ENCODE measurements at regions not wholly inside any gene's neighbourhood (a gene's known extent, or its start where the extent isn't known, plus 50 kb on each side); places are given as distances from the start of the nearest gene placed in this dataset.

DNA sequence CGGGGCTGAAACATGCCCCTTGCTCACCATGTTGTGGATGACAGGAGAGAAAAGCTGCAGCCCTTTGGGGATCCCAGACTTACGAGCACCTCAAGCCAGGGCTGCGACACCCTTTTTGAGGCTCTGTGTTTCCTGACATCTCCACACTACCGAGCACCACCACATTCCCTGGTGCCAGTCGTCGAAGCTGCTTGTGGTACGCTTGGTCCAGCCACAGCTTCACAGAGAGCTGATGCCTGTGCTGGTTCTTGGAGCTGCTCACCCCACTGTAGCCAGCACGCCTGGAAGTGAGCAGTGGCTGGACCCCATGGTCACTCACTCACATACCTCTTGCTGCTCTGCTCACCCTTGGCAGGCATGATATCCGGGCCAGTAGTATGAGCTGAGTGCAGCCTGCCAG lies 367.5 kb downstream of the SLITRK6 start:
- no peak overlapping the region for H3K27ac Mint-ChIP-seq
- no peaks in the 10 kb centered on the region for H3K4me1 ChIP-seq (ENCODE audit: control insufficient read depth, insufficient read depth, low read length, poor library complexity, severe bottlenecking)
- no peak overlapping the region for H3K27ac ChIP-seq (ENCODE audit: insufficient read depth, low read length, poor library complexity, severe bottlenecking)
- no peak overlapping the region for H3K4me3 Mint-ChIP-seq
- no peaks in the 10 kb centered on the region for H3K36me3 Mint-ChIP-seq
- H3K27me3 Mint-ChIP-seq: no peaks in the 10 kb centered on the region
- H3K4me3 ChIP-seq (ENCODE audit: low read depth, low read length): no peak overlapping the region
- ATAC-seq (ENCODE audit: low read depth in 2 of 2) (no peak), DNase-seq (no peak)
- no peaks in the 10 kb centered on the region for H3K36me3 ChIP-seq (ENCODE audit: control insufficient read depth, insufficient read depth, low read length)
- no peaks in the 10 kb centered on the region for H3K4me1 Mint-ChIP-seq
- no peaks in the 10 kb centered on the region for H3K27me3 ChIP-seq (ENCODE audit: control insufficient read depth, insufficient read depth, low read length)
- peaks cover 0 to 15% (median 1%) of the 10 kb centered on the region in 7 donors for H3K9me3 Mint-ChIP-seq
- peaks cover 0 to 3% of the 10 kb centered on the region in 2 experiments for H3K9me3 ChIP-seq (ENCODE audit: control insufficient read depth in 2 of 2, low read length in 2 of 2)

DNA sequence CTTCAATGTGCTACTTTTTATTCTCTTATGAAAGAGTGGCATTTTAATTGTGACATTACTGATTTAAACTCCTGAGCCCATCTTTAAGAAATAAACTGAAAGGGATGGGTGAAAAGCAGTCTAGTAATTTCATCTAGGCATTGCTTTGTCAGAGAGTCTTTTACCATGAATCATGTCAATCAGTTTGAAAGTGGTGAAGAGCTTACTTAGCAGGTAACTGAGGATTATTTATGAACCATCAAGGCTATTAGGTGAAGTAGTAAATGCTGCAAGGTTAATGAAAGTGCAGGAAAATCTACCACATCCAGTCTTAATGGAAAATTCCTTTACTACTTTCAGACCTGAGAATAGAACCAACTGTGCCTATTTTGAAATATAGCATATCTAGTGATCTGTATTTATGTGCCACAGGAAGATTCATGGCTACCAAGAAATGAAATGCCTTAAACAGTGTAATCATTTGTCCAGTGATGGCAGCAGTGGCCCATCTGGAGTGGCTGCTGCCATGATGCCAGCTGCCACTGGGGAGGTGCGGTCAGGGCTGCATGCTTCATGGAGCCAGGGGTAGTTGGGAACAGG lies 368.9 kb downstream of the SLITRK6 start:
- Mint-ChIP-seq H3K27ac (no peak overlapping the region), H3K27me3 (no peaks in the 10 kb centered on the region), H3K4me3 (no peak overlapping the region), H3K36me3 (no peaks in the 10 kb centered on the region), H3K9me3 (peaks cover 0 to 12% (median 1%) of the 10 kb centered on the region in 7 donors), H3K4me1 (no peaks in the 10 kb centered on the region)
- H3K4me1 ChIP-seq (ENCODE audit: control insufficient read depth, insufficient read depth, low read length, poor library complexity, severe bottlenecking): no peaks in the 10 kb centered on the region
- no peak for ATAC-seq (ENCODE audit: low read depth in 2 of 2)
- no peak overlapping the region for H3K4me3 ChIP-seq (ENCODE audit: low read depth, low read length)
- no peak for DNase-seq
- no peaks in the 10 kb centered on the region for H3K27me3 ChIP-seq (ENCODE audit: control insufficient read depth, insufficient read depth, low read length)
- H3K27ac ChIP-seq (ENCODE audit: insufficient read depth, low read length, poor library complexity, severe bottlenecking): no peak overlapping the region
- H3K36me3 ChIP-seq (ENCODE audit: control insufficient read depth, insufficient read depth, low read length): no peaks in the 10 kb centered on the region
- peaks cover 0 to 3% of the 10 kb centered on the region in 2 experiments for H3K9me3 ChIP-seq (ENCODE audit: control insufficient read depth in 2 of 2, low read length in 2 of 2)

DNA sequence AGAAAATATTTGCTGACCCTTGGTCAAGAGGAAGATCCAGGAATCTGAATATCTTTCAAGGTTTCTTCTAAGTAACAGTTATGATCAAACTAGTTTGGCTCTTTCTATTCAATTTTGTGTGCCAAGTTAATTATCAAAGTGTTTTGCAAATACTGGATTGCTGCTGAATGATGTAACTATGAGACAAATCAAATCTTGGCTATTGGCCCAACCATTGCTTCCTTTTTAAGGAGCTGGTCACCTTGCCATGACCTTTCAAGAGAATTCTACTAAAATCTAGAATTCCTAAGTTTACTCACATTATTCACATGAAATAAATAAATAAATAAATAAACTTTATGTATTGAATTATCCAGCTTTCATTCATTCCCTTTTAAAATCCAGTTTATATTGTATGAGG lies 371.8 kb downstream of the SLITRK6 start:
- no peak overlapping the region for H3K27ac Mint-ChIP-seq
- Histone ChIP-seq H3K4me1 (ENCODE audit: control insufficient read depth, insufficient read depth, low read length, poor library complexity, severe bottlenecking) (no peaks in the 10 kb centered on the region), H3K9me3 (ENCODE audit: control insufficient read depth in 2 of 2, low read length in 2 of 2) (no peaks in the 10 kb centered on the region), H3K4me3 (ENCODE audit: low read depth, low read length) (no peak overlapping the region), H3K27ac (ENCODE audit: insufficient read depth, low read length, poor library complexity, severe bottlenecking) (no peak overlapping the region), H3K27me3 (ENCODE audit: control insufficient read depth, insufficient read depth, low read length) (no peaks in the 10 kb centered on the region), H3K36me3 (ENCODE audit: control insufficient read depth, insufficient read depth, low read length) (no peaks in the 10 kb centered on the region)
- H3K4me3 Mint-ChIP-seq: no peak overlapping the region
- ATAC-seq (ENCODE audit: low read depth in 2 of 2): no peak
- no peaks in the 10 kb centered on the region for H3K27me3 Mint-ChIP-seq
- no peaks in the 10 kb centered on the region for H3K4me1 Mint-ChIP-seq
- DNase-seq: no peak
- peaks cover 0 to 9% (median 3%) of the 10 kb centered on the region in 7 donors for H3K9me3 Mint-ChIP-seq
- no peaks in the 10 kb centered on the region for H3K36me3 Mint-ChIP-seq

DNA sequence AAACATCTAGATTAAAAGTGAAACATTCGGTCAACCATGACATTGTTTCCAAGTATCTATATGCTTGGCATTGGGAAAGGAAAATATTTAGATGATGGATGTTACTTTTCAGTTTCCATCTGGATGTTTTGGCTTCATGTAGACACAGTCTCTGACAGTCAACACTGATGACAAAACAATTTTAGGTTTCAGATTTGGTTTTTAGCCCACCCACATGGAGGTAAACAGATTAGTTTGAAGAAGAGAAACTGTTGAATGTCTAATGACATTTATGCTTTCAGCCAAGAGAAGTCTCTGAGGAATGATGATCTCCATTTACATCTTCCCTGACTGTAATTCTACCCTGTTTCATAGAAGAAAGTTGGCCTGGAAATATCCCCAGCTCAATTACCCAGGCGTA lies 379.1 kb downstream of the SLITRK6 start:
- DNase-seq (no peak), ATAC-seq (ENCODE audit: low read depth in 2 of 2) (no peak)
- H3K4me1 Mint-ChIP-seq: no peaks in the 10 kb centered on the region
- no peak overlapping the region for H3K27ac ChIP-seq (ENCODE audit: insufficient read depth, low read length, poor library complexity, severe bottlenecking)
- H3K27me3 Mint-ChIP-seq: no peaks in the 10 kb centered on the region
- no peaks in the 10 kb centered on the region for H3K4me1 ChIP-seq (ENCODE audit: control insufficient read depth, insufficient read depth, low read length, poor library complexity, severe bottlenecking)
- no peaks in the 10 kb centered on the region for H3K9me3 ChIP-seq (ENCODE audit: control insufficient read depth in 2 of 2, low read length in 2 of 2)
- H3K4me3 Mint-ChIP-seq: no peak overlapping the region
- peaks cover under 1 to 15% (median 3%) of the 10 kb centered on the region in 7 donors for H3K9me3 Mint-ChIP-seq
- H3K4me3 ChIP-seq (ENCODE audit: low read depth, low read length): no peak overlapping the region
- no peaks in the 10 kb centered on the region for H3K27me3 ChIP-seq (ENCODE audit: control insufficient read depth, insufficient read depth, low read length)
- no peaks in the 10 kb centered on the region for H3K36me3 Mint-ChIP-seq
- H3K36me3 ChIP-seq (ENCODE audit: control insufficient read depth, insufficient read depth, low read length): no peaks in the 10 kb centered on the region
- H3K27ac Mint-ChIP-seq: no peak overlapping the region

DNA sequence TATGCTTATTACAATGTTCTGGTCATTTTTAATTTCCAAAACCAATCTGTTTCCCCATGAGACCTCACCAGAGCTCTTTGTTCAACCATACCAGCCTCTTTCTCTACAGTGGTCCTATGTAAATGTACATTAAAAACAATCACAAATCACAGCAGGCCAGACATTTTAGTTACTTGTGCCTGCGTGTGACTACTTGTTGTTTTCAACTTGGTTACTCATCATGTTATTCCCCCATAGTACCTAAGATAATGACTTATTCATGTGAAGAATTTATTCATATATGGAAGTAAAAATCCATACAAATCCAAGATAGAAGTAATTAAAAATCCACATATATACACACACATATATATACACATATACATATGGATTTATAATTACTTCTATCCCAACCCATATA lies 379.6 kb downstream of the SLITRK6 start:
- Histone ChIP-seq H3K4me1 (ENCODE audit: control insufficient read depth, insufficient read depth, low read length, poor library complexity, severe bottlenecking) (no peaks in the 10 kb centered on the region), H3K4me3 (ENCODE audit: low read depth, low read length) (no peak overlapping the region), H3K36me3 (ENCODE audit: control insufficient read depth, insufficient read depth, low read length) (no peaks in the 10 kb centered on the region), H3K27me3 (ENCODE audit: control insufficient read depth, insufficient read depth, low read length) (no peaks in the 10 kb centered on the region), H3K9me3 (ENCODE audit: control insufficient read depth in 2 of 2, low read length in 2 of 2) (no peaks in the 10 kb centered on the region), H3K27ac (ENCODE audit: insufficient read depth, low read length, poor library complexity, severe bottlenecking) (no peak overlapping the region)
- DNase-seq (no peak), ATAC-seq (ENCODE audit: low read depth in 2 of 2) (no peak)
- Mint-ChIP-seq H3K4me3 (no peak overlapping the region), H3K4me1 (no peaks in the 10 kb centered on the region), H3K36me3 (no peaks in the 10 kb centered on the region), H3K27ac (no peak overlapping the region), H3K27me3 (no peaks in the 10 kb centered on the region), H3K9me3 (peaks cover 0 to 15% (median 3%) of the 10 kb centered on the region in 7 donors)

DNA sequence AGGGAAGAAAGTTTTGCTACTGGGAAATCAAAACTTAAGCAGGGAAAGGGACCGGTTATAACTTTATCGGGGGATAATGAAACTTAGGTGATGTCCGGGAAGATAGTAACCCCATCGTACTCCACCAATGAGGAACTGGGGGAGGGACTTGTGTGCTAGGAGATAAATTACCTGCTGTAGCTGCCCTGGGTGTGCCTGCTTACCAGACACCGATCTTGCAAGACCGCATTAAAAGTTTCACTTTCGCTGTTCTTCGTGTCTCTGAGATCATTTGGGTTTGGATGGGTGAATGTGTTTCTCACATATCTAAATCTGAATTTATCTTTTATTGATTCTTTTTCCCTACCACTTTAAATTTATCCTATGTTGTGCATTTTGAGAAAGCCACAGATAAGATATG lies 381.4 kb downstream of the SLITRK6 start:
- no peak overlapping the region for H3K4me3 ChIP-seq (ENCODE audit: low read depth, low read length)
- no peak overlapping the region for H3K4me3 Mint-ChIP-seq

DNA sequence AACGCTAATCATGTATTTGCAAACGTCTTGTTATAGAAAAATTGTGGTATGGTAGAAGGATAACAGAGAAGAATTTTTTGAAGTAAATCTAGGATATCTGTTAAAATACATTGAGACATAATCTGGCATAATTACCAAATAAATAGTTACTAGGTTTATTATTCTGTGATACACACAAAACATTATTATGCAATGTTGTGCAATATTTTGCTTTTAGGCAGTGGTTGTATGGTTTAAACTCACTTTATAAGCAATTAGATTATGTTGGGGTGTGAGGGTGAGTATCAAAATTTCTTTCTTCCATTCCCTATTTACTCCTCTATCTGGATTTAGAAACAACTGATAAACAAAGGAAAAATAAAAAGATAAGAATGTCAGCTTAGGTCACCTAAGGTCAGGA lies 385.6 kb downstream of the SLITRK6 start:
- H3K9me3 ChIP-seq (ENCODE audit: control insufficient read depth in 2 of 2, low read length in 2 of 2): no peaks in the 10 kb centered on the region
- Mint-ChIP-seq H3K27ac (no peak overlapping the region), H3K4me3 (no peak overlapping the region), H3K27me3 (no peaks in the 10 kb centered on the region), H3K36me3 (no peaks in the 10 kb centered on the region), H3K4me1 (no peaks in the 10 kb centered on the region), H3K9me3 (peaks cover 2 to 7% (median 3%) of the 10 kb centered on the region in 7 donors)
- no peak overlapping the region for H3K4me3 ChIP-seq (ENCODE audit: low read depth, low read length)
- no peaks in the 10 kb centered on the region for H3K27me3 ChIP-seq (ENCODE audit: control insufficient read depth, insufficient read depth, low read length)
- DNase-seq: no peak
- no peaks in the 10 kb centered on the region for H3K36me3 ChIP-seq (ENCODE audit: control insufficient read depth, insufficient read depth, low read length)
- no peaks in the 10 kb centered on the region for H3K4me1 ChIP-seq (ENCODE audit: control insufficient read depth, insufficient read depth, low read length, poor library complexity, severe bottlenecking)
- no peak overlapping the region for H3K27ac ChIP-seq (ENCODE audit: insufficient read depth, low read length, poor library complexity, severe bottlenecking)
- ATAC-seq (ENCODE audit: low read depth in 2 of 2): no peak

More for the DNA sequence above, 381.4 kb downstream of the SLITRK6 start:
- Mint-ChIP-seq H3K4me1 (no peaks in the 10 kb centered on the region), H3K27me3 (no peaks in the 10 kb centered on the region), H3K27ac (no peak overlapping the region), H3K9me3 (peaks cover 0 to 14% (median 4%) of the 10 kb centered on the region in 7 donors), H3K36me3 (no peaks in the 10 kb centered on the region)
- H3K27me3 ChIP-seq (ENCODE audit: control insufficient read depth, insufficient read depth, low read length): no peaks in the 10 kb centered on the region
- H3K9me3 ChIP-seq (ENCODE audit: control insufficient read depth in 2 of 2, low read length in 2 of 2): no peaks in the 10 kb centered on the region
- H3K27ac ChIP-seq (ENCODE audit: insufficient read depth, low read length, poor library complexity, severe bottlenecking): no peak overlapping the region
- no peak for ATAC-seq (ENCODE audit: low read depth in 2 of 2)
- H3K4me1 ChIP-seq (ENCODE audit: control insufficient read depth, insufficient read depth, low read length, poor library complexity, severe bottlenecking): no peaks in the 10 kb centered on the region
- no peak for DNase-seq
- no peaks in the 10 kb centered on the region for H3K36me3 ChIP-seq (ENCODE audit: control insufficient read depth, insufficient read depth, low read length)

DNA sequence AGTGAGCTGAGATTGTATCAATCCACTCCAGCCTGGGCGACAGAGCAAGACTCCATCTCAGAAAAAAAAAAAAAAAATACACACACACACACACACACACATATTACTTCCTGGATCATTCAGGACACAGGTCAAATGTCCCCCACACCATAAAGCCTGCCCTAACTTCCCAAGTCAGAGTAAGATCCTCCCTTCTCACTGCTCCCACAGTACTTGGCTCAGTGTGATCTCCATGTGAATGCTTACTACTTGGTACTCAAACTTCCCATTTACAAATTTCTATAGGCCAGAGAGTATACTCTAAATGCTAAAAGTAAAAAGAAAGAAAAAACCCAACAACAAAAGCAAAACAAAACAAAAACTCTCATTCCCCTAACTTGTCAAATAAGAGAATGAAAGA lies 386.8 kb downstream of the SLITRK6 start:
- DNase-seq: no peak
- no peak overlapping the region for H3K4me3 ChIP-seq (ENCODE audit: low read depth, low read length)
- Mint-ChIP-seq H3K27ac (no peak overlapping the region), H3K4me3 (peak overlapping the region in 1 of 4 donors; percentile 43), H3K4me1 (no peaks in the 10 kb centered on the region), H3K27me3 (no peaks in the 10 kb centered on the region), H3K36me3 (no peaks in the 10 kb centered on the region), H3K9me3 (peaks cover 0 to 7% (median 3%) of the 10 kb centered on the region in 7 donors)
- H3K27ac ChIP-seq (ENCODE audit: insufficient read depth, low read length, poor library complexity, severe bottlenecking): no peak overlapping the region
- H3K4me1 ChIP-seq (ENCODE audit: control insufficient read depth, insufficient read depth, low read length, poor library complexity, severe bottlenecking): no peaks in the 10 kb centered on the region
- no peaks in the 10 kb centered on the region for H3K27me3 ChIP-seq (ENCODE audit: control insufficient read depth, insufficient read depth, low read length)
- no peaks in the 10 kb centered on the region for H3K36me3 ChIP-seq (ENCODE audit: control insufficient read depth, insufficient read depth, low read length)
- H3K9me3 ChIP-seq (ENCODE audit: control insufficient read depth in 2 of 2, low read length in 2 of 2): no peaks in the 10 kb centered on the region
- ATAC-seq (ENCODE audit: low read depth in 2 of 2): no peak
